ENCODE measurements at regions not wholly inside any gene's neighbourhood (a gene's known extent, or its start where the extent isn't known, plus 50 kb on each side); places are given as distances from the start of the nearest gene placed in this dataset.

- Histone ChIP-seq H3K23ac (ENCODE audit: low read depth, low read length) (no peak overlapping the region), H2AK9ac (replicated peaks; ENCODE audit: low read depth, low read length, poor library complexity) (no peak overlapping the region), H2BK5ac (ENCODE audit: low read depth, low read length, poor library complexity, severe bottlenecking) (no peak overlapping the region), H2AK5ac (ENCODE audit: low read depth, low read length) (no peak overlapping the region), H3K9ac (ENCODE audit: low read depth, low read length) (no peak overlapping the region), H3K4me3 (ENCODE audit: insufficient read depth, low read depth, low read length) (no peak overlapping the region), H2AFZ (replicated peaks; ENCODE audit: low read length, poor library complexity) (no peak overlapping the region), H3K56ac (ENCODE audit: extremely low read depth, insufficient read depth, low read length) (no peak overlapping the region), H4K20me1 (ENCODE audit: insufficient read depth, low read length) (no peaks in the 10 kb centered on the region), H3K4me1 (ENCODE audit: control insufficient read depth, insufficient read depth, low read length) (no peaks in the 10 kb centered on the region), H3K4ac (ENCODE audit: low read depth, low read length) (no peak overlapping the region), H4K8ac (ENCODE audit: low read depth in 2 of 2, low read length in 2 of 2) (no peak overlapping the region), H2BK15ac (ENCODE audit: low read depth, low read length) (no peak overlapping the region), H3K18ac (ENCODE audit: low read depth, low read length) (no peak overlapping the region), H3K79me1 (ENCODE audit: low read depth in 1 of 2, low read length in 2 of 2) (no peaks in the 10 kb centered on the region), H4K91ac (ENCODE audit: insufficient read depth, low read depth, low read length) (no peak overlapping the region), H3K14ac (replicated peaks; ENCODE audit: low read depth, low read length) (no peak overlapping the region), H3K9me1 (ENCODE audit: insufficient read depth, low read length) (no peaks in the 10 kb centered on the region), H3K27ac (ENCODE audit: insufficient read depth, low read length) (no peak overlapping the region), H3K27me3 (ENCODE audit: control insufficient read depth, insufficient read depth, low read length) (no peaks in the 10 kb centered on the region), H4K5ac (ENCODE audit: low read depth, low read length) (no peak overlapping the region), H3K36me3 (ENCODE audit: control insufficient read depth, insufficient read depth, low read length) (no peaks in the 10 kb centered on the region), H2BK120ac (ENCODE audit: low read depth, low read length) (no peak overlapping the region), H3K9me3 (ENCODE audit: control insufficient read depth, insufficient read depth, low read length) (peaks cover 11% of the 10 kb centered on the region), H3K4me2 (ENCODE audit: low read depth, low read length) (no peak overlapping the region), H2BK20ac (ENCODE audit: low read depth, low read length) (no peak overlapping the region)
- TF ChIP-seq POLR2A (IDR thresholded peaks at IDR 0.05; ENCODE audit: low read depth, low read length), result no peak
- TF ChIP-seq MAZ (IDR thresholded peaks at IDR 0.05; ENCODE audit: borderline replicate concordance, low read depth, low read length), result no peak
- no peak for TF ChIP-seq SMC3 (IDR thresholded peaks at IDR 0.05; ENCODE audit: low read depth, low read length)
- no peak for TF ChIP-seq CHD1 (IDR thresholded peaks at IDR 0.05; ENCODE audit: low read depth, low read length)
- no peak for TF ChIP-seq RCOR1 (IDR thresholded peaks at IDR 0.05; ENCODE audit: insufficient replicate concordance, low read length)
- TF ChIP-seq RFX5 (IDR thresholded peaks at IDR 0.05; ENCODE audit: low read depth, low read length), result no peak
- no peak for TF ChIP-seq BHLHE40 (IDR thresholded peaks at IDR 0.05; ENCODE audit: low read depth, low read length)
- TF ChIP-seq, protein P1, sequence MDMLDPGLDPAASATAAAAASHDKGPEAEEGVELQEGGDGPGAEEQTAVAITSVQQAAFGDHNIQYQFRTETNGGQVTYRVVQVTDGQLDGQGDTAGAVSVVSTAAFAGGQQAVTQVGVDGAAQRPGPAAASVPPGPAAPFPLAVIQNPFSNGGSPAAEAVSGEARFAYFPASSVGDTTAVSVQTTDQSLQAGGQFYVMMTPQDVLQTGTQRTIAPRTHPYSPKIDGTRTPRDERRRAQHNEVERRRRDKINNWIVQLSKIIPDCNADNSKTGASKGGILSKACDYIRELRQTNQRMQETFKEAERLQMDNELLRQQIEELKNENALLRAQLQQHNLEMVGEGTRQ (IDR thresholded peaks at IDR 0.05; ENCODE audit: low read depth, low read length), result no peak
- no peak for TF ChIP-seq FOS (IDR thresholded peaks at IDR 0.05; ENCODE audit: low read depth, low read length)
- no peak for TF ChIP-seq ELK1 (IDR thresholded peaks at IDR 0.05; ENCODE audit: borderline replicate concordance, low read depth, low read length)
- TF ChIP-seq, protein P2, sequence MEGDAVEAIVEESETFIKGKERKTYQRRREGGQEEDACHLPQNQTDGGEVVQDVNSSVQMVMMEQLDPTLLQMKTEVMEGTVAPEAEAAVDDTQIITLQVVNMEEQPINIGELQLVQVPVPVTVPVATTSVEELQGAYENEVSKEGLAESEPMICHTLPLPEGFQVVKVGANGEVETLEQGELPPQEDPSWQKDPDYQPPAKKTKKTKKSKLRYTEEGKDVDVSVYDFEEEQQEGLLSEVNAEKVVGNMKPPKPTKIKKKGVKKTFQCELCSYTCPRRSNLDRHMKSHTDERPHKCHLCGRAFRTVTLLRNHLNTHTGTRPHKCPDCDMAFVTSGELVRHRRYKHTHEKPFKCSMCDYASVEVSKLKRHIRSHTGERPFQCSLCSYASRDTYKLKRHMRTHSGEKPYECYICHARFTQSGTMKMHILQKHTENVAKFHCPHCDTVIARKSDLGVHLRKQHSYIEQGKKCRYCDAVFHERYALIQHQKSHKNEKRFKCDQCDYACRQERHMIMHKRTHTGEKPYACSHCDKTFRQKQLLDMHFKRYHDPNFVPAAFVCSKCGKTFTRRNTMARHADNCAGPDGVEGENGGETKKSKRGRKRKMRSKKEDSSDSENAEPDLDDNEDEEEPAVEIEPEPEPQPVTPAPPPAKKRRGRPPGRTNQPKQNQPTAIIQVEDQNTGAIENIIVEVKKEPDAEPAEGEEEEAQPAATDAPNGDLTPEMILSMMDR (conservative IDR thresholded peaks at IDR 0.05; ENCODE audit: low read depth, low read length), result no peak
- TF ChIP-seq MAFK (IDR thresholded peaks at IDR 0.05; ENCODE audit: low read depth, low read length), result no peak
- no peak for TF ChIP-seq MXI1 (IDR thresholded peaks at IDR 0.05; ENCODE audit: borderline replicate concordance, low read depth, low read length)
- no peak for TF ChIP-seq RAD21 (IDR thresholded peaks at IDR 0.05; ENCODE audit: low read length)
- no peak for TF ChIP-seq CEBPB (IDR thresholded peaks at IDR 0.05; ENCODE audit: low read depth, low read length)
- no peak for TF ChIP-seq NFE2L2 (IDR thresholded peaks at IDR 0.05; ENCODE audit: low read depth, low read length)
- no TSS peak for BruUV-seq (replicated peaks)
- intact Hi-C loops (cut with micrococcal nuclease) (no loop called here), in situ Hi-C loops (cut with MboI; ENCODE audit: low sequenced_read_pairs) (no loop called here), dilution Hi-C loops (cut with HindIII; ENCODE audit: low sequenced_read_pairs, unreplicated experiment) (no loop called here)
- ATAC-seq (ENCODE audit: low read depth), result no peak
- POLR2A ChIA-PET (ENCODE audit: unreplicated experiment), result no interaction called here
- CTCF ChIA-PET, result no interaction called here
- DNase-seq, result no peak
- WGBS, 2 experiments (ENCODE audit: extremely low coverage in 2 of 2, insufficient read length in 1 of 2), result no CpG with 5 or more reads among the region's 1 CpG
Measured at GRCh38 chr7:67654642-67655041, 658.0 kb downstream of the TYW1 start.

All from IMR-90 (cell line).